Lower leg skin (tissue), 4 donors: ENCODE measurements at regions not wholly inside any gene's neighbourhood (a gene's known extent, or its start where the extent isn't known, plus 50 kb on each side); places are given as distances from the start of the nearest gene placed in this dataset.

ENCODE experiments used
- DNase-seq, 2 donors: peaks; one replicate each; pipeline ENCODE4 v3.0.0-alpha.2; 2019; ENCODE audit warnings: low spot score in 2 of 2
- H3K4me3 ChIP-seq: fragments of 200-600 bp; sonication (generic); 2 replicates; pipeline ENCODE4 v1.5.1; 2017; ENCODE audit warnings: mild to moderate bottlenecking, low read depth; ENCODE audit not compliant: poor library complexity, severe bottlenecking
- POLR2A ChIP-seq, 2 donors: fragments of 450-650 bp; IDR thresholded peaks; one replicate each; pipeline ENCODE4 v1.6.1; 2016 to 2017; ENCODE audit warnings: antibody characterized with exemption in 2 of 2, mild to moderate bottlenecking in 1 of 2, moderate library complexity in 1 of 2
- WGBS, 2 donors: methylation state at CpG; one replicate each; pipeline ENCODE4 v1.1.5; 2018; 5-methylcytosine and 5-hydroxymethylcytosine counted together
- intact Hi-C: fragments of 100-400 bp; cut with DNase I; formaldehyde crosslinking; loops from one replicate; pipeline ENCODE4 v1.15.0; 2023; ENCODE audit warnings: low total_unique reads
- TF ChIP-seq, protein P1 (sequence below), 3 donors: fragments of 450-650 bp; IDR thresholded peaks; one replicate each; pipeline ENCODE4 v1.5.1; 2016; ENCODE audit warnings: antibody characterized with exemption in 3 of 3, mild to moderate bottlenecking in 3 of 3, moderate library complexity in 2 of 3

DNA sequence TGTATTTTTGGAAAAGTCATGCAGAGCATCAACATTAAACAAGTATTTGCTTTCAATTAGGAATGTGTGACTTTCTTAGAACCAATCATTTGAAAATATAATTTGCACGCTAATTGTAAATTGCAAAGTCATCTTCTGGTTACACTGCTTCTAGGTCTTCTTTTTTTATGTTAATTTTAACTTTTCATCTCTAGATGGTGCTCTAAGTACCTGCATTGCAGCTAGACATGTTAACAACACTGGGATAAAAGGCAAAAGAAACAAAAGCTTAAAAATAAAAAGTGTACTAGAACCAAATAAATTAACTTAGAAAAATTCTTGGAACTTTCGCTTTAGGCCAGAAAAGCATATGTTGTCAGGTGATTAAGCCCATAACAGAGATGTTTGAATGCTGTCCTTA, 2758.2 kb downstream of the PCDH9 start:
- TF ChIP-seq, protein P1, sequence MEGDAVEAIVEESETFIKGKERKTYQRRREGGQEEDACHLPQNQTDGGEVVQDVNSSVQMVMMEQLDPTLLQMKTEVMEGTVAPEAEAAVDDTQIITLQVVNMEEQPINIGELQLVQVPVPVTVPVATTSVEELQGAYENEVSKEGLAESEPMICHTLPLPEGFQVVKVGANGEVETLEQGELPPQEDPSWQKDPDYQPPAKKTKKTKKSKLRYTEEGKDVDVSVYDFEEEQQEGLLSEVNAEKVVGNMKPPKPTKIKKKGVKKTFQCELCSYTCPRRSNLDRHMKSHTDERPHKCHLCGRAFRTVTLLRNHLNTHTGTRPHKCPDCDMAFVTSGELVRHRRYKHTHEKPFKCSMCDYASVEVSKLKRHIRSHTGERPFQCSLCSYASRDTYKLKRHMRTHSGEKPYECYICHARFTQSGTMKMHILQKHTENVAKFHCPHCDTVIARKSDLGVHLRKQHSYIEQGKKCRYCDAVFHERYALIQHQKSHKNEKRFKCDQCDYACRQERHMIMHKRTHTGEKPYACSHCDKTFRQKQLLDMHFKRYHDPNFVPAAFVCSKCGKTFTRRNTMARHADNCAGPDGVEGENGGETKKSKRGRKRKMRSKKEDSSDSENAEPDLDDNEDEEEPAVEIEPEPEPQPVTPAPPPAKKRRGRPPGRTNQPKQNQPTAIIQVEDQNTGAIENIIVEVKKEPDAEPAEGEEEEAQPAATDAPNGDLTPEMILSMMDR (IDR thresholded peaks at IDR 0.05), result no peak
- no peak for TF ChIP-seq POLR2A (IDR thresholded peaks at IDR 0.05)
- H3K4me3 ChIP-seq, result no peak overlapping the region
- 21 to 25% methylated on average over 2 of the region's 2 CpGs for WGBS, 2 donors
- no peak for DNase-seq
- intact Hi-C loops, result no loop called here

DNA sequence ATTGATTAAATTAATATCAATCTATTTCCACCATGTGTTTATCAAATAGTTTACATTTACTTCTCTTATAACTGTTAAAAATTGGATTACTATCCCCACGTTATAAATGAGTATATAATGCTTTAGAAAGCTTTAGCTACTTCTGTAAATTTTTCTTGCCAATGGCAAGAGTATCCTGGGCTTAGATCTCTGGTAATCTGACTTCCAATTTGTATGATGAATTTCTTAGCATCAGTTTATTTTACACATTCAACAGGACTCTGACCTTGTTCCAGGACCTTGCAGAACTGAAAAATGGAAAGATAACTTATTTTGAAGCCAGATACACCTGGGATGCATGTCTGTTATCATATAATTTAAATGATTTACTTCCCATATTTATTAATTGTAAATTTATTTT, 2759.4 kb downstream of the PCDH9 start:
- DNase-seq, result no peak
- H3K4me3 ChIP-seq, result no peak overlapping the region
- intact Hi-C loops, result no loop called here
- TF ChIP-seq POLR2A (IDR thresholded peaks at IDR 0.05), result no peak
- TF ChIP-seq, protein P1 (IDR thresholded peaks at IDR 0.05), result no peak
- 62 to 70% methylated on average over 1 of the region's 1 CpG for WGBS, 2 donors

DNA sequence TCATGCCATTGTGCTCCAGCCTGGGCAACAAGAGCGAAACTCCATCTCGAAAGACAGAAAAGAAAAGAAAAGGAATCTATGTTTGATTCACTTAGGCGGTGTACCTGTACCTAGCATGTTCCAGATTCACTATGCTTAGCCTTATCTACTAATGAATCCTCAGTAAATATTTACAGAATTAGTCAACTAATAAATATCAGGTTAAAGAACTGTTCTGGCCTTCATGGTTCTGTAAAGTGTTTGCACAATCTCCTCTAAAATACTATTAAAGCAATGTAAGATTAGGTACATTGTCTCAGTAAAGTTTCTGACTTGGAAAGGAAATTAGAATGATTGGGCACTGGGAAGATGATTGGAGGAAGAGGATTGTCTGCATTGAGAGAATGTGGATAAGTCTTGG, 2770.4 kb downstream of the PCDH9 start:
- intact Hi-C loops, result no loop called here
- DNase-seq, result no peak
- no peak for TF ChIP-seq POLR2A (IDR thresholded peaks at IDR 0.05)
- TF ChIP-seq, protein P1 (IDR thresholded peaks at IDR 0.05), result no peak
- no peak overlapping the region for H3K4me3 ChIP-seq
- WGBS, 2 donors, result 97 to 100% methylated on average over 3 of the region's 3 CpGs

DNA sequence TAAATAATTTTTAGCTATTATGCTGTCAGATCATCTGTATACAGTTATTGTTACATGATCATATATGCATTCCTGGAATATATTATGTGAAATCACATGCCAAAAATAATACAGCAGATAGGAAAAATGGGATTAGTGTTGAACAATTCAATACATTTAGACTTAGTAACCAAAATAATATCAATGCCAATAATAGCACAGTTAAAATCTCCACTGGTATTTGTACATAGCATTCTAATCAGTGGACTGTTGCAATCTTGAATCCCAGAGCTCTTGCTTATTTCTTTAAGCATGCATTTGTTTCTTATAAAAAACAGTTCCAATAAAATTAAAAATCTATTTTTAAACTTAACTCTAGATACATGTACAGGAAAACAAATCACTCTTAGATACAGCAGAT, 2772.2 kb downstream of the PCDH9 start:
- intact Hi-C loops, result no loop called here

DNA sequence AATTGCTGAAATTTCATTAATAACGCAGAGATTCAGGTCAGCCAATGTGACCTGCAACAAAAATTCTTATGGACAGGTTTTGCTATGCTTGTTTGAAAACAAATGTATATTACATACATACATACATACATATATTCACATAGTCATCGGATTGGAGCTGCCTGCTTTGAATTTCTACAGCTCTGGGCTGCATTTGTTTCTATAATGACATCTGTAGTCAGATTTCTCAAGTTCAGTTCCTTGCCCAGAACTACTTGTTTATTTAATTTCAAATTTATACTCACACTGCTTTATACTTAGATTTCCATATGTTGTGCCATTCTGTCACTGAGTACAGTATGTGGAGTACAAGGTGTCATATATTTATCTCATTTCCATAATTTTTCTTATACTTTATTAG, 2775.0 kb downstream of the PCDH9 start:
- no peak for DNase-seq
- intact Hi-C loops, result no loop called here
- 69 to 75% methylated on average over 2 of the region's 2 CpGs for WGBS, 2 donors
- TF ChIP-seq, protein P1 (IDR thresholded peaks at IDR 0.05), result no peak
- no peak for TF ChIP-seq POLR2A (IDR thresholded peaks at IDR 0.05)
- no peak overlapping the region for H3K4me3 ChIP-seq

More for the DNA sequence above, 2772.2 kb downstream of the PCDH9 start:
- DNase-seq, result no peak
- no peak for TF ChIP-seq POLR2A (IDR thresholded peaks at IDR 0.05)
- TF ChIP-seq, protein P1 (IDR thresholded peaks at IDR 0.05), result no peak
- H3K4me3 ChIP-seq, result no peak overlapping the region

DNA sequence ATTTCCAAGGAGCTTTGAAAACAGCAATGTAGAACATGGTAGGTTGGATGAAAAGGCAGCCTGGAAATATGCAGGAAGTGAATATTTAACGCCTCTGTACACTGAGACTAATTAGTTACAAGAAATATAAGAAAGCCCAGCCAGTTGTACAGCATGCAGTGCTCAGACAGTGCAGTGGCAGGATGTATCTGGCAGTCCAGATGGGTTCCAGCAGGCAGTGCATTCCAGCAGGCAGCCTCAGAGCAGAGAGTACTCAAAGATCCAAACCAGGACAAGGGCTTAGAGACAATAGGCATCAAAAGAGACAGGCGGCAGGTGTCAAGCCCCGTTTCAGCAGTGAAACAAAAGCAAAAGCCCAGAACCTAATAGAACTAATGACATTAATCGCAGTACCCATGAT, 2776.3 kb downstream of the PCDH9 start:
- no peak for DNase-seq
- TF ChIP-seq POLR2A (IDR thresholded peaks at IDR 0.05), result no peak
- TF ChIP-seq, protein P1 (IDR thresholded peaks at IDR 0.05), result no peak
- WGBS, 2 donors, result 47 to 51% methylated on average over 4 of the region's 4 CpGs
- intact Hi-C loops, result no loop called here
- H3K4me3 ChIP-seq, result no peak overlapping the region
